ENCODE measurements at regions not wholly inside any gene's neighbourhood (a gene's known extent, or its start where the extent isn't known, plus 50 kb on each side); places are given as distances from the start of the nearest gene placed in this dataset.
"Not testable (repeated sequence)": the region's sequence is repeated elsewhere in the genome, so short reads cannot be mapped to it uniquely, and the experiment has no call there.

DNA sequence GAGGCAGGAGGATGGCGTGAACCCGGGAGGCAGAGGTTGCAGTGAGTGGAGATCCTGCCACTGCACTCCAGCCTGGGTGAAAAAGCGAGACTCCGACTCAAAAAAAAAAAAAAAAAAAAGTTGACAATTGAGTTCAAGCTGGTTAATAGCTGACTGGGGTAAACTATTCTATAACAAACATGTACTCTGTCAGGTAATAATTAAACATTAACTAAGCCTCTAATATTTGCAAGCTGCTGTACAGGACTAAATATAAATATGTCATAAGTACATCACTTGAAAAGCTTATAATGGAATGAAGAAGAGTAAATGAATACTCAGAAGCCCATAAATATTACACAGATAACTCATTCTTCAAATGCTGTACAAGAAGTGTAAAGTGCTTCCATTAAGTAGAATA lies 190.4 kb upstream of the CRIM1 start:
- no peak for DNase-seq

DNA sequence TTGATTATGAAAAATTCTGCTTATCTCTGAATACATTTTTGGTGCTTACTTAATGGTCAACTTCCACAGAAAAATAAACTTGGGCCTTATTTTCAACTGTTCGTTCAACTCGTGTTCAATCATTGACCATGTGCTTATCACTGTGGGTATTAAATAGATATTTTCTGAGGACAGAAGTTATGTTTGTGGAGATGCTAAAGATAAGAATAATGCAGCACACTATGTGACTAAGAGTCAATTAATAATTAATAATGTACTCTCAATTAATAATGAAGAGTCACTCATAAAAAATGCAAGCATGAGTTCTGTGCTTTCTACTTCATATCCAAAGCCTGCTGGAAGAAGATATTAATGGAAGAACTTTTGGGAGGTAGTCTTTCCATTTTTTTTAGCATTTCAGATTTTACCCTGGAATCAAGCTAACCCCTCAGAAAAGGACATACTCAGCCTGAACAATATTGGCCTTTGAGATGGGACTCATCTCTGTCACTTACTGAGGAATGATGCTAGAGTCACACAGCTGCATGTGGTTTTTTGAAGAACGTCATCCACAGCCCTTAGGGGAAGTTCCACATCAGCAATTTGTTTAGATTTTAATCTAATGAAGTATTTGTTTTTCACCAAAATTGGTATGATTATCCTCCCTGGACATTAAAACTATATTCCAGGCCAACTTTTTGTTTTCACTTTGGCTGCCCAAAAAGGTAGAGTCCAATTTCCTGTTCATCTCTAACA lies 191.9 kb upstream of the CRIM1 start:
- DNase-seq = no peak

- DNase-seq = not testable (repeated sequence)
Measured at GRCh38 chr2:36157093-36157492, 198.5 kb upstream of the CRIM1 start.

DNA sequence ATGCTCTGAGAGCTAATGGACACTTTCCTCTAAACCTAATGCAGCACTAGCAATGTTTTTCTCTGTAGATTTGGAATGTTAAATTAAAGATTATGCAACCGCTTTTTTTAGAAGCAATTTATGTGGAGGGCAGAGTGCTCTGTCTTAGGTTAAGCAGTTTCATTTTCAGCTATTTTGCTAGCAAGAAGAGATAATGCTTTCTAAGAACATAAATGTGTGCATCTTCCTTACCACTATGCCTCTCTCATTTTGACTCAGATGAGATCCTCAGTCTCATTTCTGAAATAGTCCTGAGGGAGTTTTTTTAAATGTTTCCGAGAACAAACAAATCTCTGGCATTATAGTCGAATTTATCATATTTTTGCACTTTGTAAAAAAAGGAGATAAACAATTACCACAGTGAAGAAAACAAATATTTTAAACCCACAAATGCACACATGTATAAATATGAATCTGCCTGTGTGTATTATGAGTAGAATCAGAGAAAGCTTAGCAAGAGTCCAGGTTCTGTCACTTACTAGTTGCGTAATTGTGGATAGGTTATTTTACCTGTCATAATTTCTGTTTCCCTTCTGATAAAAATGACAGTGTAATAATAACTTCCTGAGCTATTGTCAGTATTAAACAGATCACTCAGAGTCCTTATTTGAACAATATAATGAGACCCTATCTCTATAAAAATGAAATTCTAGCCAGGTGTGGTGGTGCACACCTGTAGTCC lies 207.7 kb upstream of the CRIM1 start:
- no peak for DNase-seq

DNA sequence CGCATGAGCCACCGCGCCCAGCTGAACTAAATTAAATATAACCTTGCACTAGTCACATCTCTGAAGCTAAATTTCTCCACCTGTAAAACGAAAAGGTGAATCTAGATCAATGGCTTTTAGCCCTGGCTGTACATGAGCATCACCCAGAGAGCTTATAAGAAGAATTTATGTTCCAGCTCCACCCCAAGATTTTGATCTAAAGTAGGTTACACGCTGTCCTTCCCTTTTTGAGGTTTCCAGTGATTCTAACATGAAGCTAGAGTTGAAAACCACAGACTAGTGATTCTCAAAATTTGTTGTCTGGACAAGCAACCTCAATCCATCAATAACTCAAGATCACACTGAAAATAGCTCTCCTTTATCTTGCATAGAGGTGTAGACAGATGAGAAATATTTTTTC lies 208.8 kb upstream of the CRIM1 start:
- DNase-seq = no peak

- no peak for DNase-seq
Measured at GRCh38 chr2:36140391-36140790, 215.2 kb upstream of the CRIM1 start.

GRCh38 chr2:36137612-36138011 lies 218.0 kb upstream of the CRIM1 start:
- DNase-seq = no peak

GRCh38 chr2:36134281-36134680 lies 221.3 kb upstream of the CRIM1 start:
- no peak for DNase-seq

DNA sequence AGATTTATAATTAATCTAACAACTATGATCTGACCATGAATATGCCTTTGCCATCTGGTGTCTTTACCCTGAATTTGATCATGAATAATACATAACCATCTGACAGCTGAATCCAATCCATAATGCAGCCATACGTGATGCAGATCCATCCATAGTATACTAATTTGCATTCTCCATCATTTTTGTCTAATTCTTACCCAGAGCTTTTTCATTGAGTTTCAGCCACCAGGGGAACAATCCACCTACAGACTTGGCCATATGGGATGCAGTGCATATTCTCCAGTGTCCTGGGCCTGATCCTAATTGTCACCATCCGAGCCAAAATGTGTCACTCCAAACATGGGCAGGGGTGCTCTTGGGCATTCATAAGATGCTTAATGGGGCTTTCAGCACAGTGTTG lies 227.2 kb upstream of the CRIM1 start:
- DNase-seq = no peak

GRCh38 chr2:36125702-36126101 lies 229.9 kb upstream of the CRIM1 start:
- no peak for DNase-seq

DNA sequence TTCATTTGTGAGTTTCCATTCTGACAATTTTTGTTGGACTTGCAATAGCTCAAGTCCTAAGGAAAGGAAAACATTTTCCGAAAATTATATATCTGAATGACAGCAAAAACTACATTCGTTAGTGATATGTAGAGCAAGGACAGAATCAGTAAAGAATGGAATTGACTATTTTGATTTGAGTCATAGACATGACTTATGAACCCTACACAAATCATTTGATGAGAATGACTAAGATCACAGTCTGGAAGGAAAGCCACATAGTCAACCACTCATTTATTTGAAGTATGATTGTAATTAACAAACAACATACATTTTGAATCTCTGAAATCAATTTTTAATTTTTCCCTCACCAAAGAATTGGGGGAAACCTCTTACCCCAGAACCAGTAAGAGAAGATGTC lies 231.6 kb upstream of the CRIM1 start:
- DNase-seq = no peak

GRCh38 chr2:36097022-36097421 lies 258.6 kb upstream of the CRIM1 start:
- peak in 2 of 3 donors; percentile 1 to 7 for DNase-seq

- not testable (repeated sequence) for DNase-seq
Measured at GRCh38 chr2:36091844-36092741, 263.5 kb upstream of the CRIM1 start.

DNA sequence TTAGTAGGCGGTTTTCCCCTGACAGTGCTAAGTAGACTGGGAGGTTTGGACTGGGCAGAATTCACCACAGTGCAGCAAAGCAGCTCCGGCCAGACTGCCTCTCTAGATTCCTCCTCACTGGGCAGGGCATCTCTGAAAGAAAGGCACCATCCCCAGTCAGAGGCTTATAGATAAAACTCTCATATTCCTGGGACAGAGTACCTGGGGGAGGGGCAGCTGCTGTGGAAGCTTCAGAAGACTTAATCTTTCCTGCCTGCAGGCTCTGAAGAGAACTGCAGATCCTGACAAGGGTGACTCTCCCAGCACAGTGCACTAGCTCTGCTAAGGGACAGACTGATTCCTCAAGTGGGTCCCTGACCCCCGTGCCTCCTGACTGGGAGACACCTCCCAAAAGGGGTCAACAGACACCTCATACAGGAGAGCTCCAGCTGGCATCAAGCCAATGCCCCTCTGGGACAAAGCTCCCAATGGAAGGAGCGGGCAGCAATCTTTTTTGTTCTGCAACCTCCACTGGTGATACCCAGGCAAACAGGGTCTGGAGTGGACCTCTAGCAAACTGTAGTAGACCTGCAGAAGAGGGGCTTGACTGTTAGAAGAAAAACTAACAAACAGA lies 266.8 kb upstream of the CRIM1 start:
- DNase-seq = no peak

GRCh38 chr2:36087344-36087743 lies 268.2 kb upstream of the CRIM1 start:
- DNase-seq = no peak

- no peak for DNase-seq
Measured at GRCh38 chr2:36079793-36080192, 275.8 kb upstream of the CRIM1 start.

GRCh38 chr2:36074008-36074407 lies 281.6 kb upstream of the CRIM1 start:
- no peak for DNase-seq

- DNase-seq = no peak
Measured at GRCh38 chr2:36071698-36072097, 283.9 kb upstream of the CRIM1 start.

DNA sequence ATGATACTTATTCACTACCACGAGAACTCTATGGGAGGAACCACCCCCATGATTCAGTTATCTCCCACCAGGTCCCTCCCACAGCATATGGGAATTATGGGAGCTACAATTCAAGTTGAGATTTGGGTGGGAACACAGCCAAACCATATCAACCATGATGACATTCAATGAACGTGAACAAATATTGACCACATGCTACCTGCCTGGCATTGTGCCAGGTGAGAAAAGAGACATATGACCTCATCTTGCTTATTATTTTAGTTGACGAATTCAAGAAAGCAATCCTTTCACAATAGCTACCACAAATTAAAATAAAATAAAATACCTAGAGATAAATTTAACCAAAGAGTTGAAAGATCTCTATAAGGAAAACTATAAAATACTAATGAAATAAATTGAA lies 286.5 kb upstream of the CRIM1 start:
- no peak for DNase-seq

- no peak for DNase-seq
Measured at GRCh38 chr2:36068086-36068485, 287.5 kb upstream of the CRIM1 start.

DNA sequence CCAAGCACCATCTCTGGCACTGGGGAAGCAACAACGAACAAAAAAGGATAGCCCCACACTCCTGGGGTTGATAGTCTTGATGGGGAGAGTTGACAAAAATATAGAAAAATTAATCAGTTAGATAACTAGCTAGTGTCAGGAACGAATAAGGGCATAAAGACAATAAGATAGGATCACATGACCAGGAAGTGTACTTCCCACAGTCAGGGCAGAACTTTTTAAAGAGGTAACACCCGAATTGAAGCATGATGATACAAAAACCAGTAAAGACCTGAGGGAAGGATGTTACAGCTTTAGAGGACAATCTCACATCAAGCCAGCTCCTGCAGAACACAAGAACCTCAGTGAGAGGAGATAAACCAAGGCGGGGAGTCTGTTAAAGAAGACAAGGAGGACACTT lies 295.4 kb upstream of the CRIM1 start:
- DNase-seq = no peak

GRCh38 chr2:36059691-36060090 lies 295.9 kb upstream of the CRIM1 start:
- no peak for DNase-seq

Measured in muscle of back (tissue), 3 donors.